ENCODE measurements at regions not wholly inside any gene's neighbourhood (a gene's known extent, or its start where the extent isn't known, plus 50 kb on each side); places are given as distances from the start of the nearest gene placed in this dataset.

DNA sequence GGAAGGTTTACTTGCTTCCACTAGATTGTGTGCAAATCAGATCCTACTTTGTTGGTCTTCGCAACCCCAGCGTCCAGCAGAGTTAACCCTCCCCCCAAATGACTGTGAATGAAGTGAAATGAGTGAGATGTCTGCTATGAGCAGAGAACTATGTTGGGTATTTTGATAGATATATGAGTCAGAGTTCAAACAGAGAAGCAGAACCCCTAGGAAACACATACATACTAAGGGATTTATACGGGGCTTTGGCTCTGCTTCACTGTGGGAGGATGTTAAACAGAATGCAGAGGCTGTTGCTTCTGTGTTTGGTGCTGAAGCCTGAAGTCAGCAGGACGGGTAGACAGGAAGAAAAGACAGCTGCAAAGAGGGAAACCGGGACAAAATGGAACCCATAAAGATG, 197.0 kb downstream of the MZT1 start:
- TF ChIP-seq, protein P1, sequence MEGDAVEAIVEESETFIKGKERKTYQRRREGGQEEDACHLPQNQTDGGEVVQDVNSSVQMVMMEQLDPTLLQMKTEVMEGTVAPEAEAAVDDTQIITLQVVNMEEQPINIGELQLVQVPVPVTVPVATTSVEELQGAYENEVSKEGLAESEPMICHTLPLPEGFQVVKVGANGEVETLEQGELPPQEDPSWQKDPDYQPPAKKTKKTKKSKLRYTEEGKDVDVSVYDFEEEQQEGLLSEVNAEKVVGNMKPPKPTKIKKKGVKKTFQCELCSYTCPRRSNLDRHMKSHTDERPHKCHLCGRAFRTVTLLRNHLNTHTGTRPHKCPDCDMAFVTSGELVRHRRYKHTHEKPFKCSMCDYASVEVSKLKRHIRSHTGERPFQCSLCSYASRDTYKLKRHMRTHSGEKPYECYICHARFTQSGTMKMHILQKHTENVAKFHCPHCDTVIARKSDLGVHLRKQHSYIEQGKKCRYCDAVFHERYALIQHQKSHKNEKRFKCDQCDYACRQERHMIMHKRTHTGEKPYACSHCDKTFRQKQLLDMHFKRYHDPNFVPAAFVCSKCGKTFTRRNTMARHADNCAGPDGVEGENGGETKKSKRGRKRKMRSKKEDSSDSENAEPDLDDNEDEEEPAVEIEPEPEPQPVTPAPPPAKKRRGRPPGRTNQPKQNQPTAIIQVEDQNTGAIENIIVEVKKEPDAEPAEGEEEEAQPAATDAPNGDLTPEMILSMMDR (IDR thresholded peaks at IDR 0.05) = no peak
- no peak for TF ChIP-seq EZH2 (IDR thresholded peaks at IDR 0.05)
